Activated CD4-positive, alpha-beta memory T cell treated with anti-CD3 and anti-CD28 coated beads, Interleukin-2, amount 10 ng/mL, durations not matched to agents 7 days and 5 days (primary cell): ENCODE measurements at regions not wholly inside any gene's neighbourhood (a gene's known extent, or its start where the extent isn't known, plus 50 kb on each side); places are given as distances from the start of the nearest gene placed in this dataset.
A peak's percentile ranks its signal among the peaks of the same experiment; 100 is the strongest.

Experiments
- CTCF ChIA-PET: fragments of 350-600 bp; sonication (Branson Sonifier 250); formaldehyde crosslinking; loops from one replicate; lab custom pipeline; 2021; ENCODE audit warnings: antibody characterized with exemption, inconsistent platforms; lab: Charles Lee
- POLR2A ChIA-PET: fragments of 350-600 bp; sonication (Branson Sonifier 250); formaldehyde crosslinking; loops from one replicate; lab custom pipeline; 2021; ENCODE audit warnings: antibody characterized with exemption; lab: Charles Lee
- DNase-seq: peaks from one replicate; pipeline ENCODE4 v3.0.0-alpha.2; 2020
- H3K27ac Mint-ChIP-seq: one replicate; pipeline ENCODE4 v1.8.0; 2021; ENCODE audit warnings: mild to moderate bottlenecking, mixed read lengths
- H3K27me3 Mint-ChIP-seq: one replicate; pipeline ENCODE4 v1.8.0; 2021; ENCODE audit warnings: mixed read lengths
- H3K36me3 Mint-ChIP-seq: one replicate; pipeline ENCODE4 v1.8.0; 2021; ENCODE audit warnings: low read depth, mixed read lengths
- H3K4me1 Mint-ChIP-seq: one replicate; pipeline ENCODE4 v1.8.0; 2021; ENCODE audit warnings: mixed read lengths
- H3K4me3 Mint-ChIP-seq: one replicate; pipeline ENCODE4 v1.8.0; 2021; ENCODE audit warnings: mild to moderate bottlenecking, mixed read lengths
- H3K9me3 Mint-ChIP-seq: one replicate; pipeline ENCODE4 v1.8.0; 2021; ENCODE audit warnings: mixed read lengths

DNA sequence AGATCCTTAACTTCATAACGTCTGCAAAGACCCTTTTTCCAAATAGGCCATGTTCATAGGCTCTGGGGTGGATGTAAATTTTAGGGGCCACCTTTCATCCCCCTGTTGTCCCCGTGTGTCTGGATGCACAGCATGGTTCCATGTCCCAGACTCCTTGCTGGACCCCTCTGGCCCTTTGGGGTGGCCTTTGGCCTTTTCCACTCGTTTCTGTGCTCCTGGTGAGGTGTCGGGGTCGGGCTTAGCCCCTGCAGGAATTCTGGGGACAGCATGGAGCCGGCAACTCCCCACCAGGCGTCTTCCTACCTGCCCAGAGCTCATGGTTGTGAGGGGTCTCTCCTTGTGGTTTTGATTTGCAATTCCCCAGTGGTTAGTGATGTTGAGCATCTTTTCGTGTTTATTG lies 183.5 kb downstream of the SEC14L1 start:
- H3K9me3 Mint-ChIP-seq: no peaks in the 10 kb centered on the region
- no peak for DNase-seq
- no peak overlapping the region for H3K4me3 Mint-ChIP-seq
- peak overlapping the region; percentile 82 for H3K27ac Mint-ChIP-seq
- no peaks in the 10 kb centered on the region for H3K27me3 Mint-ChIP-seq
- H3K4me1 Mint-ChIP-seq: peaks cover 58% of the 10 kb centered on the region
- CTCF ChIA-PET: interaction anchor here (1.0 kb wide), 2 partner anchors 8 to 287 kb away, joined by 3 read pairs; no protein-coding TSS in a partner anchor
- no peaks in the 10 kb centered on the region for H3K36me3 Mint-ChIP-seq
- POLR2A ChIA-PET: interaction anchor here (1.4 kb wide), 2 partner anchors 19 to 76 kb away, joined by 5 to 7 read pairs; no protein-coding TSS in a partner anchor

DNA sequence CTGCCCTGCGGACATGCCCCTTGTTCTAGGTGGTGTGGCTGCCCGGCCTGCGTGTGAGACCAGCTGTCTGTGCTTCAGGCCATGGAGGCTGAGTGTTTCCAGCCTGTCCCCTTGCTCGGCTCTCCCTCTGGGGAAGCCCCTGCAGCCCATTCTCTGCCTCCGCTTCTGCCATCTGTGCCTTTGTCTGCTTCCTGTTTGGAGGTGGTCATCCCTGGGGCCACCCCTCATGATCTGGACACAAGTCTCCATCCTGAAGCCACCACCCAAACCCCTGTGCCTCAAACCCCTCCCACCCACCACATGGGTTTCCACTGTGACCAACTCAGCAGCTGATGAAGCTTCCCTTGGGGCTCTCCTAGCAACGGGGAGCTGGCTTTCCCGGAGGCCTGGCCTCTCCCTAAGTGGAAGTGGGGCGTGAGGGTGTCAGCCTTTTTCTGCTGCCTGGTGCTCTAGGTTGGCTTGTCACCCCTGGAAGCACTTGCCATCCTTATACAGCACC lies 184.9 kb downstream of the SEC14L1 start:
- Mint-ChIP-seq H3K27ac (no peak overlapping the region), H3K36me3 (no peaks in the 10 kb centered on the region), H3K4me1 (peaks cover 46% of the 10 kb centered on the region), H3K9me3 (no peaks in the 10 kb centered on the region), H3K4me3 (no peak overlapping the region), H3K27me3 (no peaks in the 10 kb centered on the region)
- CTCF ChIA-PET: interaction anchor here (0.9 to 1.7 kb wide), 4 partner anchors 50 to 105 kb away, joined by 3 to 8 read pairs (median 4); no protein-coding TSS in a partner anchor
- POLR2A ChIA-PET: interaction anchor here (0.6 to 2.2 kb wide), 12 partner anchors 17 to 285 kb away, joined by 3 to 7 read pairs (median 3); no protein-coding TSS in a partner anchor
- no peak for DNase-seq

DNA sequence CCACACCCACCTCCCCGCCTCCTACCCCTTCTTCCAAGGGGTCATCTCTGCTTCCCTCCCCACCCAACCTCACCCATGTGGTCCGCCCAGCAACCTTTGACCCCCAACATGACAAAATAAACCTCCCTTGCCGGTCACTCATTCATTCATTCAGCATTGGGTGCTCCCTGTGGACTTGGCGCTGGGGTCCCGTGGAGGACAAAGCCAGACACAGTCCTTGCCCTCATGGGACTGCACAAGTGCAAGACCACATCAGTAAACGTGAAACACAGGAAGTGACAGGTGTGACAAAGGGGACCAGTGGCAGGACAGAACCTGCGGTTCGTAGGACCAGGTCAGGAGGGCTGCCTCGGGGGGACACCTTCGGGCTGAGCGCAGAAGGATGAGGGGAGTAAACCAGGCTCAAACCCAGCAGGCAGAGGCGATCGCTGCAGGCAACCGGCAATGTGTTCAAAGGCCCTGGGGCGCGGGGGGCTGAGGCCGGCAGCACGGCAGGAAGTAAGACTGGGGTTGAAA lies 185.4 kb downstream of the SEC14L1 start:
- H3K4me3 Mint-ChIP-seq: no peak overlapping the region
- no peaks in the 10 kb centered on the region for H3K36me3 Mint-ChIP-seq
- no peaks in the 10 kb centered on the region for H3K27me3 Mint-ChIP-seq
- CTCF ChIA-PET: interaction anchor here (1.5 to 1.7 kb wide), 2 partner anchors 74 to 79 kb away, joined by 4 to 8 read pairs; no protein-coding TSS in a partner anchor
- H3K4me1 Mint-ChIP-seq: peaks cover 48% of the 10 kb centered on the region
- no peaks in the 10 kb centered on the region for H3K9me3 Mint-ChIP-seq
- H3K27ac Mint-ChIP-seq: no peak overlapping the region
- POLR2A ChIA-PET: interaction anchor here (1.0 to 2.2 kb wide), 6 partner anchors 48 to 284 kb away, joined by 3 to 7 read pairs (median 3); partner anchors contain the start of gene SEC14L1
- DNase-seq: no peak

DNA sequence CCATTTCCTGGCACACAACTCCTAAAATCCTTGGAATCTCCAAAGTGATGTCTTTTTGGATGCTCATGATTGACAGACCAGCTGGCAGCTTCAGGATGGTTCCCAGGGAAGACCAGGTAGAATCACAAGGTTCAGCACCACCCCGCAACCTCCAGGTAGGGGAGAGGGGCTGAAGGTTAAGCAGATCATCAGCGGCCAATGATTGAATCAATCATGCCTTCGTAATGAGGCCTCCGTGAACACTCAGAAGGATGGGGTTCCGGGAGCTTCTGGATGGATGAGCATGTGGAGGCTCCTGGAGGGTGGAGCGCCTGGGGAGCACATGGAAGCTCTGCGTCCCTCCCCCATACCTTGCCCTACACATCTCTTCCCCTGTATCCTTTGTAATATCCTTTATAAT lies 185.9 kb downstream of the SEC14L1 start:
- no peak for DNase-seq
- no peaks in the 10 kb centered on the region for H3K27me3 Mint-ChIP-seq
- POLR2A ChIA-PET: interaction anchor here (1.1 to 2.2 kb wide), 3 partner anchors 48 to 186 kb away, joined by 3 to 7 read pairs (median 3); partner anchors contain the start of gene SEC14L1
- H3K4me3 Mint-ChIP-seq: no peak overlapping the region
- peaks cover 53% of the 10 kb centered on the region for H3K4me1 Mint-ChIP-seq
- no peaks in the 10 kb centered on the region for H3K9me3 Mint-ChIP-seq
- no peaks in the 10 kb centered on the region for H3K36me3 Mint-ChIP-seq
- CTCF ChIA-PET: no interaction called here
- no peak overlapping the region for H3K27ac Mint-ChIP-seq

- Mint-ChIP-seq H3K9me3 (no peaks in the 10 kb centered on the region), H3K4me1 (peaks cover 58% of the 10 kb centered on the region), H3K36me3 (no peaks in the 10 kb centered on the region), H3K27me3 (no peaks in the 10 kb centered on the region), H3K27ac (no peak overlapping the region), H3K4me3 (no peak overlapping the region)
- ChIA-PET POLR2A (interaction anchor here (1.4 kb wide), 1 partner anchor 186 kb away, joined by 3 read pairs; the partner anchor contains the start of gene SEC14L1), CTCF (no interaction called here)
- DNase-seq: no peak
Observed at GRCh38 chr17:77327181-77327565, 186.4 kb downstream of the SEC14L1 start.

- CTCF ChIA-PET: interaction anchor here (0.7 kb wide), 1 partner anchor 55 kb away, joined by 3 read pairs; no protein-coding TSS in a partner anchor
- Mint-ChIP-seq H3K4me1 (peaks cover 64% of the 10 kb centered on the region), H3K36me3 (no peaks in the 10 kb centered on the region), H3K27ac (no peak overlapping the region), H3K27me3 (no peaks in the 10 kb centered on the region), H3K9me3 (peaks cover 1% of the 10 kb centered on the region), H3K4me3 (no peak overlapping the region)
- no peak for DNase-seq
- POLR2A ChIA-PET: interaction anchor here (1.4 kb wide), 2 partner anchors 118 to 187 kb away, joined by 3 read pairs; partner anchors contain the start of gene SEC14L1
Observed at GRCh38 chr17:77327566-77328464, 187.0 kb downstream of the SEC14L1 start.

GRCh38 chr17:77328823-77329740 lies 188.3 kb downstream of the SEC14L1 start:
- Mint-ChIP-seq H3K4me1 (peaks cover 66% of the 10 kb centered on the region), H3K27ac (peak overlapping the region; percentile 11), H3K27me3 (no peaks in the 10 kb centered on the region), H3K9me3 (peaks cover 5% of the 10 kb centered on the region), H3K4me3 (no peak overlapping the region), H3K36me3 (no peaks in the 10 kb centered on the region)
- no peak for DNase-seq
- ChIA-PET CTCF (interaction anchor here (1.2 to 3.8 kb wide), 2 partner anchors 62 to 212 kb away, joined by 3 to 22 read pairs; no protein-coding TSS in a partner anchor), POLR2A (interaction anchor here (1.4 kb wide), 1 partner anchor 116 kb away, joined by 3 read pairs; no protein-coding TSS in a partner anchor)

DNA sequence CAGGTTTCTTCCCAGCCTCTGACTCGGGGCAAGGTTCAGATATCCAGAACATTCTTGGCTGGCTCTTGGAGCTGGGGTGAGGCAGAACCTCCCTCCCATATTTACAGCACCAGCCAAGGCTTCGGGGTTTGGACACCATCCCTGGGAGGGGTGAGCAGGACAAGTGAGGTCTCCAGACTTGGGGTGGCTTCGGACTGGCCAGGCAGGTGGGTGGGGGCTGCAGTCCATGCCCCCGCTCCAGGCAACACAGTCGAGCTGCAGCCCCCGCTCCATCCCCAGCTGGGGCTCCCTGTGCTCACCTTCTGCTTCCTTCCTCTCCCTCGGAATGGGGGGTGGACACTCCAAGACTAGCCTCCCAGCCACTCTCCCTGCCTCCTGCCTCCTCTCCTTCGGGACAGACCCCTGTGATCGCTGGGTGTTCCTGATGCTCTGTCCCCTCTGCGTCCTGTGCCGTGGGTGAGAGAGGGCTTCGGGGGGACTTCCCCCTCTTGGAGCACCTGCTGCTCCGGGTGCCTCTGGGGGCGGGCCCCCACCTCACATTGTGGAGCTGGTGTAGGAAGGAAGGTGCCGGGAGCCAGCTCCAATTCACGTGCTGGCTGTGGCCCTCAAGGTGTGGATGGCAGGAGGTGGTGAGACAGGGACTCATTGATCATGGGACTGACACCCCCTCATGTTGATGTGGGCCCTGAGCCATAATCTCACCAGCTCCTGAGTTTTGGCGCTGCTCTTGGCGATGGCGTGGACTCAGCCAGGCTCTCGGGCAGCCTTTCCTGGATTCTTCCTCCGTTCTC lies 189.2 kb downstream of the SEC14L1 start:
- no peaks in the 10 kb centered on the region for H3K27me3 Mint-ChIP-seq
- no peak overlapping the region for H3K27ac Mint-ChIP-seq
- H3K36me3 Mint-ChIP-seq: no peaks in the 10 kb centered on the region
- POLR2A ChIA-PET: interaction anchor here (1.3 to 4.0 kb wide), 7 partner anchors 43 to 130 kb away, joined by 4 to 35 read pairs (median 21); no protein-coding TSS in a partner anchor
- CTCF ChIA-PET: interaction anchor here (1.2 to 4.0 kb wide), 8 partner anchors 11 to 211 kb away, joined by 3 to 39 read pairs (median 18); no protein-coding TSS in a partner anchor
- DNase-seq: no peak
- no peak overlapping the region for H3K4me3 Mint-ChIP-seq
- peaks cover 60% of the 10 kb centered on the region for H3K4me1 Mint-ChIP-seq
- peaks cover 5% of the 10 kb centered on the region for H3K9me3 Mint-ChIP-seq

GRCh38 chr17:77330602-77331081 lies 189.9 kb downstream of the SEC14L1 start:
- Mint-ChIP-seq H3K27me3 (no peaks in the 10 kb centered on the region), H3K9me3 (peaks cover 5% of the 10 kb centered on the region), H3K36me3 (no peaks in the 10 kb centered on the region), H3K27ac (no peak overlapping the region), H3K4me1 (peaks cover 53% of the 10 kb centered on the region), H3K4me3 (no peak overlapping the region)
- ChIA-PET CTCF (interaction anchor here (0.6 to 4.0 kb wide), 18 partner anchors 10 to 635 kb away, joined by 3 to 39 read pairs (median 3); no protein-coding TSS in a partner anchor), POLR2A (interaction anchor here (1.2 to 4.0 kb wide), 11 partner anchors 13 to 627 kb away, joined by 3 to 35 read pairs (median 14); no protein-coding TSS in a partner anchor)
- DNase-seq: no peak

GRCh38 chr17:77331301-77331864 lies 190.6 kb downstream of the SEC14L1 start:
- H3K4me3 Mint-ChIP-seq: peak overlapping the region; percentile 73
- H3K36me3 Mint-ChIP-seq: no peaks in the 10 kb centered on the region
- no peaks in the 10 kb centered on the region for H3K27me3 Mint-ChIP-seq
- H3K4me1 Mint-ChIP-seq: peaks cover 46% of the 10 kb centered on the region
- CTCF ChIA-PET: interaction anchor here (0.6 to 4.0 kb wide), 27 partner anchors 8 to 634 kb away, joined by 3 to 39 read pairs (median 3); no protein-coding TSS in a partner anchor
- DNase-seq: peak; percentile 97
- H3K27ac Mint-ChIP-seq: peak overlapping the region; percentile 90
- peaks cover 5% of the 10 kb centered on the region for H3K9me3 Mint-ChIP-seq
- POLR2A ChIA-PET: interaction anchor here (0.6 to 4.0 kb wide), 23 partner anchors 10 to 627 kb away, joined by 3 to 35 read pairs (median 6); no protein-coding TSS in a partner anchor
